ENCODE measurements at regions not wholly inside any gene's neighbourhood (a gene's known extent, or its start where the extent isn't known, plus 50 kb on each side); places are given as distances from the start of the nearest gene placed in this dataset.

DNA sequence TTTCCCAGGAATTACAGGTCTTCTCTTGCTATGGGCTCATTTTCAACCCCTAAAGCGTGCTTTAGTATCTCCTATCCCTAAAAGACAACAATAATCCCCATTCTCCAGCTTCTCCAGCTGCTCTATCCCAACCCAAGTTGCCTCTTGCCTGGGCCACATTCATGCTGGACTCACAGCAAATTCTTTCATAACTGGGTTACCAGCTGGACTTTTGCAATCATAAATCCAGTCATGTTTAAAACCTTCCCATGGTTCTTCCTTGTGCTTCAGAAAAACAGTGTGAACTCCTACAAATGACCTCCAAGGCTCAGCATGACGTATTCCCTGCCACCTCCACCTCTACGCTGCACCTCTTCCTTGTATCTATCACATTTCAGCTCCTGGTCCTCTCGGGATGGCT, 346.9 kb downstream of the GADD45G start:
- TF ChIP-seq, protein P1, sequence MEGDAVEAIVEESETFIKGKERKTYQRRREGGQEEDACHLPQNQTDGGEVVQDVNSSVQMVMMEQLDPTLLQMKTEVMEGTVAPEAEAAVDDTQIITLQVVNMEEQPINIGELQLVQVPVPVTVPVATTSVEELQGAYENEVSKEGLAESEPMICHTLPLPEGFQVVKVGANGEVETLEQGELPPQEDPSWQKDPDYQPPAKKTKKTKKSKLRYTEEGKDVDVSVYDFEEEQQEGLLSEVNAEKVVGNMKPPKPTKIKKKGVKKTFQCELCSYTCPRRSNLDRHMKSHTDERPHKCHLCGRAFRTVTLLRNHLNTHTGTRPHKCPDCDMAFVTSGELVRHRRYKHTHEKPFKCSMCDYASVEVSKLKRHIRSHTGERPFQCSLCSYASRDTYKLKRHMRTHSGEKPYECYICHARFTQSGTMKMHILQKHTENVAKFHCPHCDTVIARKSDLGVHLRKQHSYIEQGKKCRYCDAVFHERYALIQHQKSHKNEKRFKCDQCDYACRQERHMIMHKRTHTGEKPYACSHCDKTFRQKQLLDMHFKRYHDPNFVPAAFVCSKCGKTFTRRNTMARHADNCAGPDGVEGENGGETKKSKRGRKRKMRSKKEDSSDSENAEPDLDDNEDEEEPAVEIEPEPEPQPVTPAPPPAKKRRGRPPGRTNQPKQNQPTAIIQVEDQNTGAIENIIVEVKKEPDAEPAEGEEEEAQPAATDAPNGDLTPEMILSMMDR (conservative IDR thresholded peaks at IDR 0.05; ENCODE audit: low read depth in 2 of 2) = no peak
- no peak for TF ChIP-seq POLR2AphosphoS5 (IDR thresholded peaks at IDR 0.05; ENCODE audit: low read depth)
- TF ChIP-seq ZNF114 (CRISPR knock-in tag; IDR thresholded peaks at IDR 0.05) = no peak
- TF ChIP-seq, protein P2, sequence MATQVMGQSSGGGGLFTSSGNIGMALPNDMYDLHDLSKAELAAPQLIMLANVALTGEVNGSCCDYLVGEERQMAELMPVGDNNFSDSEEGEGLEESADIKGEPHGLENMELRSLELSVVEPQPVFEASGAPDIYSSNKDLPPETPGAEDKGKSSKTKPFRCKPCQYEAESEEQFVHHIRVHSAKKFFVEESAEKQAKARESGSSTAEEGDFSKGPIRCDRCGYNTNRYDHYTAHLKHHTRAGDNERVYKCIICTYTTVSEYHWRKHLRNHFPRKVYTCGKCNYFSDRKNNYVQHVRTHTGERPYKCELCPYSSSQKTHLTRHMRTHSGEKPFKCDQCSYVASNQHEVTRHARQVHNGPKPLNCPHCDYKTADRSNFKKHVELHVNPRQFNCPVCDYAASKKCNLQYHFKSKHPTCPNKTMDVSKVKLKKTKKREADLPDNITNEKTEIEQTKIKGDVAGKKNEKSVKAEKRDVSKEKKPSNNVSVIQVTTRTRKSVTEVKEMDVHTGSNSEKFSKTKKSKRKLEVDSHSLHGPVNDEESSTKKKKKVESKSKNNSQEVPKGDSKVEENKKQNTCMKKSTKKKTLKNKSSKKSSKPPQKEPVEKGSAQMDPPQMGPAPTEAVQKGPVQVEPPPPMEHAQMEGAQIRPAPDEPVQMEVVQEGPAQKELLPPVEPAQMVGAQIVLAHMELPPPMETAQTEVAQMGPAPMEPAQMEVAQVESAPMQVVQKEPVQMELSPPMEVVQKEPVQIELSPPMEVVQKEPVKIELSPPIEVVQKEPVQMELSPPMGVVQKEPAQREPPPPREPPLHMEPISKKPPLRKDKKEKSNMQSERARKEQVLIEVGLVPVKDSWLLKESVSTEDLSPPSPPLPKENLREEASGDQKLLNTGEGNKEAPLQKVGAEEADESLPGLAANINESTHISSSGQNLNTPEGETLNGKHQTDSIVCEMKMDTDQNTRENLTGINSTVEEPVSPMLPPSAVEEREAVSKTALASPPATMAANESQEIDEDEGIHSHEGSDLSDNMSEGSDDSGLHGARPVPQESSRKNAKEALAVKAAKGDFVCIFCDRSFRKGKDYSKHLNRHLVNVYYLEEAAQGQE (IDR thresholded peaks at IDR 0.05; ENCODE audit: unreplicated experiment) = no peak
- no peak for TF ChIP-seq EZH2 (IDR thresholded peaks at IDR 0.05; ENCODE audit: low read depth, unreplicated experiment)
- no peak for TF ChIP-seq EZH2phosphoT487 (IDR thresholded peaks at IDR 0.05; ENCODE audit: unreplicated experiment)
- no peak for TF ChIP-seq JUNB (IDR thresholded peaks at IDR 0.05; ENCODE audit: unreplicated experiment)
- no peak for TF ChIP-seq CREB1 (CRISPR knock-in tag; IDR thresholded peaks at IDR 0.05; ENCODE audit: low read depth)
- TF ChIP-seq, protein P3, sequence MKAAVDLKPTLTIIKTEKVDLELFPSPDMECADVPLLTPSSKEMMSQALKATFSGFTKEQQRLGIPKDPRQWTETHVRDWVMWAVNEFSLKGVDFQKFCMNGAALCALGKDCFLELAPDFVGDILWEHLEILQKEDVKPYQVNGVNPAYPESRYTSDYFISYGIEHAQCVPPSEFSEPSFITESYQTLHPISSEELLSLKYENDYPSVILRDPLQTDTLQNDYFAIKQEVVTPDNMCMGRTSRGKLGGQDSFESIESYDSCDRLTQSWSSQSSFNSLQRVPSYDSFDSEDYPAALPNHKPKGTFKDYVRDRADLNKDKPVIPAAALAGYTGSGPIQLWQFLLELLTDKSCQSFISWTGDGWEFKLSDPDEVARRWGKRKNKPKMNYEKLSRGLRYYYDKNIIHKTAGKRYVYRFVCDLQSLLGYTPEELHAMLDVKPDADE (IDR thresholded peaks at IDR 0.05) = no peak

Measured in GM23338 (cell line).